Left lung (tissue), 4 donors: ENCODE measurements at regions not wholly inside any gene's neighbourhood (a gene's known extent, or its start where the extent isn't known, plus 50 kb on each side); places are given as distances from the start of the nearest gene placed in this dataset.

Source experiments
- ATAC-seq: fragments of 200-7000 bp; cut with Tn5 transposase; one replicate; pipeline ENCODE4 v1.9.1; 2020; ENCODE audit warnings: moderate library complexity
- DNase-seq, 4 donors: peaks; one replicate each; pipeline ENCODE4 v3.0.0-alpha.2; 2013 to 2020
- H3K27ac ChIP-seq, 2 donors: fragments of 200-600 bp; sonication (generic) in 1 of 2; one replicate each; pipeline versions ENCODE4 v1.5.0 to v1.8.0; 2020 to 2021
- H3K27me3 ChIP-seq, 2 donors: fragments of 200-600 bp; sonication (generic) in 1 of 2; one replicate each; pipeline versions ENCODE4 v1.5.0 to v1.8.0; 2020 to 2021
- H3K36me3 ChIP-seq, 2 donors: fragments of 200-600 bp; sonication (generic) in 1 of 2; one replicate each; pipeline versions ENCODE4 v1.5.0 to v1.8.0; 2020 to 2021
- H3K4me1 ChIP-seq, 2 donors: fragments of 200-600 bp; one replicate each; pipeline ENCODE4 v1.8.0; 2021
- H3K4me3 ChIP-seq, 2 donors: fragments of 200-600 bp; sonication (generic) in 1 of 2; one replicate each; pipeline versions ENCODE4 v1.5.0 to v1.8.0; 2020 to 2021; ENCODE audit warnings: mild to moderate bottlenecking in 1 of 2
- H3K9me3 ChIP-seq, 2 donors: fragments of 200-600 bp; sonication (generic) in 1 of 2; one replicate each; pipeline versions ENCODE4 v1.5.0 to v1.8.0; 2020 to 2021
- CTCF ChIP-seq, 2 donors: fragments of 200-600 bp; sonication (generic) in 1 of 2; IDR thresholded peaks; one replicate each; pipeline versions ENCODE4 v1.5.0 to v1.8.0; 2021; ENCODE audit warnings: antibody characterized with exemption in 2 of 2
- intact Hi-C, 2 donors: fragments of 100-400 bp; cut with DNase I; formaldehyde crosslinking; loops; one replicate each; pipeline versions ENCODE4 v1.11.2 to v1.14.2; 2022
- donor health status: DM: no; HTN: yes; CAD: no.
- donor health status: DM: no; HTN: no; CAD: no.

- DNase-seq (no peak), ATAC-seq (no peak)
- TF ChIP-seq CTCF (IDR thresholded peaks at IDR 0.05), result no peak
- Histone ChIP-seq H3K4me1 (no peaks in the 10 kb centered on the region), H3K36me3 (no peaks in the 10 kb centered on the region), H3K27me3 (peaks cover 0 to 8% of the 10 kb centered on the region in 2 donors), H3K27ac (no peak overlapping the region), H3K4me3 (no peak overlapping the region), H3K9me3 (no peaks in the 10 kb centered on the region)
- intact Hi-C loops, result no loop called here
Measured at GRCh38 chr3:38967693-38967989, 84.1 kb downstream of the SCN11A start.

GRCh38 chr3:38966811-38967692 lies 84.7 kb downstream of the SCN11A start:
- H3K36me3 ChIP-seq, result no peaks in the 10 kb centered on the region
- H3K4me3 ChIP-seq, result no peak overlapping the region
- DNase-seq, result no peak
- H3K27me3 ChIP-seq, result peaks cover 0 to 8% of the 10 kb centered on the region in 2 donors
- intact Hi-C loops, result no loop called here
- no peaks in the 10 kb centered on the region for H3K9me3 ChIP-seq
- ATAC-seq, result no peak
- H3K27ac ChIP-seq, result no peak overlapping the region
- H3K4me1 ChIP-seq, result no peaks in the 10 kb centered on the region
- TF ChIP-seq CTCF (IDR thresholded peaks at IDR 0.05), result no peak

GRCh38 chr3:38964646-38965045 lies 87.1 kb downstream of the SCN11A start:
- Histone ChIP-seq H3K4me3 (no peak overlapping the region), H3K9me3 (no peaks in the 10 kb centered on the region), H3K4me1 (no peaks in the 10 kb centered on the region), H3K27me3 (peaks cover 0 to 4% of the 10 kb centered on the region in 2 donors), H3K36me3 (no peaks in the 10 kb centered on the region), H3K27ac (no peak overlapping the region)
- DNase-seq (no peak), ATAC-seq (no peak)
- TF ChIP-seq CTCF (IDR thresholded peaks at IDR 0.05), result no peak
- intact Hi-C loops, result no loop called here

- intact Hi-C loops, result no loop called here
- Histone ChIP-seq H3K4me3 (no peak overlapping the region), H3K9me3 (no peaks in the 10 kb centered on the region), H3K27ac (no peak overlapping the region), H3K4me1 (no peaks in the 10 kb centered on the region), H3K36me3 (no peaks in the 10 kb centered on the region), H3K27me3 (peaks cover 0 to 4% of the 10 kb centered on the region in 2 donors)
- DNase-seq (no peak), ATAC-seq (no peak)
- no peak for TF ChIP-seq CTCF (IDR thresholded peaks at IDR 0.05)
Measured at GRCh38 chr3:38964204-38964603, 87.5 kb downstream of the SCN11A start.

- H3K4me1 ChIP-seq, result no peaks in the 10 kb centered on the region
- no peak overlapping the region for H3K4me3 ChIP-seq
- TF ChIP-seq CTCF (IDR thresholded peaks at IDR 0.05), result peak; percentile 38 to 45
- H3K27me3 ChIP-seq, result no peaks in the 10 kb centered on the region
- no peaks in the 10 kb centered on the region for H3K9me3 ChIP-seq
- ATAC-seq (peak; percentile 94), DNase-seq (peak in 1 of 4 donors; percentile 21)
- H3K27ac ChIP-seq, result no peak overlapping the region
- intact Hi-C loops, result no loop called here
- H3K36me3 ChIP-seq, result no peaks in the 10 kb centered on the region
Measured at GRCh38 chr3:38960953-38961622, 90.7 kb downstream of the SCN11A start.
